ENCODE measurements at regions not wholly inside any gene's neighbourhood (a gene's known extent, or its start where the extent isn't known, plus 50 kb on each side); places are given as distances from the start of the nearest gene placed in this dataset.

GRCh38 chr9:1804128-1804865 is 210.8 kb upstream of the SMARCA2 start:
- no peaks in the 10 kb centered on the region for H3K27me3 ChIP-seq
- TF ChIP-seq, protein P1, sequence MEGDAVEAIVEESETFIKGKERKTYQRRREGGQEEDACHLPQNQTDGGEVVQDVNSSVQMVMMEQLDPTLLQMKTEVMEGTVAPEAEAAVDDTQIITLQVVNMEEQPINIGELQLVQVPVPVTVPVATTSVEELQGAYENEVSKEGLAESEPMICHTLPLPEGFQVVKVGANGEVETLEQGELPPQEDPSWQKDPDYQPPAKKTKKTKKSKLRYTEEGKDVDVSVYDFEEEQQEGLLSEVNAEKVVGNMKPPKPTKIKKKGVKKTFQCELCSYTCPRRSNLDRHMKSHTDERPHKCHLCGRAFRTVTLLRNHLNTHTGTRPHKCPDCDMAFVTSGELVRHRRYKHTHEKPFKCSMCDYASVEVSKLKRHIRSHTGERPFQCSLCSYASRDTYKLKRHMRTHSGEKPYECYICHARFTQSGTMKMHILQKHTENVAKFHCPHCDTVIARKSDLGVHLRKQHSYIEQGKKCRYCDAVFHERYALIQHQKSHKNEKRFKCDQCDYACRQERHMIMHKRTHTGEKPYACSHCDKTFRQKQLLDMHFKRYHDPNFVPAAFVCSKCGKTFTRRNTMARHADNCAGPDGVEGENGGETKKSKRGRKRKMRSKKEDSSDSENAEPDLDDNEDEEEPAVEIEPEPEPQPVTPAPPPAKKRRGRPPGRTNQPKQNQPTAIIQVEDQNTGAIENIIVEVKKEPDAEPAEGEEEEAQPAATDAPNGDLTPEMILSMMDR (IDR thresholded peaks at IDR 0.05), result no peak
- no peak for TF ChIP-seq POLR2A (IDR thresholded peaks at IDR 0.05)
- TF ChIP-seq POLR2AphosphoS5 (IDR thresholded peaks at IDR 0.05), result no peak
- no peaks in the 10 kb centered on the region for H3K9me3 ChIP-seq
- no peaks in the 10 kb centered on the region for H3K36me3 ChIP-seq
- no peak for DNase-seq (ENCODE audit: low spot score in 2 of 2)
- no peaks in the 10 kb centered on the region for H3K4me1 ChIP-seq
- no peak overlapping the region for H3K4me3 ChIP-seq
- no peak overlapping the region for H3K27ac ChIP-seq
- intact Hi-C loops (cut with DNase I; ENCODE audit: low total_unique reads), result no loop called here

DNA sequence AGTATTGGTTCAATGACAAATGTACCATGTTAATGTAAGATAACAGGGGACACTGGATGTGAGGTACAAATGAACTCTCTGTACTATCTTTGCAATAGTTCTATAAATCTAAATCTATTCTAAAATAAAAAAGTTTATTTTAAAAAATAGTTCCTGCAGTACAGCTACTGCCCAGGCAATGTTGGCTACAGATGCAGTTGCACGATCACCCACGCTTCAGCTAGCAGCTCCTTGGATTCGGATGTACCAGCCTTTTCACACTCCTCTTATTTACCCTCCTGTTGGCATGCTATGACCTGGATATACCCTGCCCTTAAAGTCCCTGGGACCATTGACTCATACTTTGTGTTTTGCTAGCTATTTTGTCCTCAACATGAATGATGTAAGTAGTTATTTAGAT is 185.4 kb upstream of the SMARCA2 start:
- intact Hi-C loops (cut with DNase I; ENCODE audit: low total_unique reads), result no loop called here
- DNase-seq (ENCODE audit: low spot score in 2 of 2), result no peak
- H3K4me3 ChIP-seq, result no peak overlapping the region
- H3K4me1 ChIP-seq, result no peaks in the 10 kb centered on the region
- no peaks in the 10 kb centered on the region for H3K9me3 ChIP-seq
- no peak overlapping the region for H3K27ac ChIP-seq
- TF ChIP-seq, protein P1 (IDR thresholded peaks at IDR 0.05), result no peak
- no peak for TF ChIP-seq POLR2AphosphoS5 (IDR thresholded peaks at IDR 0.05)
- TF ChIP-seq POLR2A (IDR thresholded peaks at IDR 0.05), result no peak
- H3K36me3 ChIP-seq, result no peaks in the 10 kb centered on the region
- peaks cover 0 to 4% of the 10 kb centered on the region in 2 donors for H3K27me3 ChIP-seq

GRCh38 chr9:1832960-1833359 is 182.2 kb upstream of the SMARCA2 start:
- Histone ChIP-seq H3K4me3 (no peak overlapping the region), H3K27ac (no peak overlapping the region), H3K4me1 (no peaks in the 10 kb centered on the region), H3K27me3 (no peaks in the 10 kb centered on the region), H3K9me3 (no peaks in the 10 kb centered on the region), H3K36me3 (no peaks in the 10 kb centered on the region)
- intact Hi-C loops (cut with DNase I; ENCODE audit: low total_unique reads), result no loop called here
- TF ChIP-seq POLR2A (IDR thresholded peaks at IDR 0.05) (no peak), POLR2AphosphoS5 (IDR thresholded peaks at IDR 0.05) (no peak)
- DNase-seq (ENCODE audit: low spot score in 2 of 2), result no peak

DNA sequence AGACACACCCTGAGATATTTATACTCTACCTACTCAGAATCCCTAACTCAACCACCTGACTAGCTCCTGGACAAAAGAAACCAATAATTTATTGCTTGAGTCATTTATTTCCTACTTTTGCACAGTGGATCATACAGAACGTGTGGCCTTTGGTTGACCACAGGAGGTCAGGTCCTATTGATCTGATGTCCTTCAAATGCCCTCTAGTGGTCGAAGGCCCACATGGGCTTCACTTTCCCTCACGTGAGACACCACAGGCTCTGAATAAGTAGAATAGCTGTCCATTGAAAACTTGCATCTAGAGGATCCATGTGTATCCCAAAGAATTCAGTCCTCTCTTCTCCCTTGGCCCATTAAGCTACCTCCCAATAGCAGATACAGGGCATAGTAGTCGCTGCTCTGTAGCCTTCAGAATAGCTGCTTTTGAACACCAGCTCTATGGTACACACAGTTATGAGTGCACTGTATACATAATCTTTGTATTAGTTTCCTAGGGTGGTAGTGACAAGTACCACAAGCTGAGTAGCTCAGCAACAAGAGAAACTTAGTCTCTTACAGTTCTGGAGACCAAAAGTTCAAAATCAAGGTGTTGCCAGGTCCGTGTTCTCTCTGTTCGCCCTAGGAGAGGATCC is 177.6 kb upstream of the SMARCA2 start:
- TF ChIP-seq POLR2AphosphoS5 (IDR thresholded peaks at IDR 0.05), result no peak
- TF ChIP-seq, protein P1 (IDR thresholded peaks at IDR 0.05), result peak in 1 of 3 donors; percentile 22
- no peaks in the 10 kb centered on the region for H3K4me1 ChIP-seq
- H3K9me3 ChIP-seq, result no peaks in the 10 kb centered on the region
- no peaks in the 10 kb centered on the region for H3K36me3 ChIP-seq
- DNase-seq (ENCODE audit: low spot score in 2 of 2), result peak in 1 of 2 donors; percentile 18
- intact Hi-C loops (cut with DNase I; ENCODE audit: low total_unique reads), result no loop called here
- H3K27me3 ChIP-seq, result no peaks in the 10 kb centered on the region
- H3K27ac ChIP-seq, result no peak overlapping the region
- H3K4me3 ChIP-seq, result no peak overlapping the region

DNA sequence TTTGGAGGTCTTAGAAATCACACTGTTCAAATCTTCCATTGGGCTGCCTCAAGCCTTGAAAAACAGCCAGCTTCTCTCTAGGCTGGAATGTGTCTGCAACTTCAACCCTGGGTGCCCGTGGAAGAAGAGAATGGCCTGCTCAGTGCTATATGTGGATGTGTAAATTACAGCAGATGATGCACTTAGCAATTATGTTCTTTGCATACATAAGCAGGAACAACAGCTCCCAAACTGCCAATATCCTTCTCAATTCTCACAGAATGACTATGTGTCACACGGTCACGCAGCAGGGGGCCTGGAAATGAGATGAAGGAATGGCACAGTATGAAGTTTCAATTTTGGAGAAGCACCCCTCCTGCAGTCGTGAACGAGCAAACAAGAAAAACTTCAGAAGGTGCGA is 175.2 kb upstream of the SMARCA2 start:
- intact Hi-C loops (cut with DNase I; ENCODE audit: low total_unique reads), result no loop called here
- Histone ChIP-seq H3K27ac (no peak overlapping the region), H3K4me3 (no peak overlapping the region), H3K36me3 (no peaks in the 10 kb centered on the region), H3K9me3 (no peaks in the 10 kb centered on the region), H3K27me3 (no peaks in the 10 kb centered on the region), H3K4me1 (no peaks in the 10 kb centered on the region)
- TF ChIP-seq POLR2A (IDR thresholded peaks at IDR 0.05) (no peak), POLR2AphosphoS5 (IDR thresholded peaks at IDR 0.05) (no peak)
- TF ChIP-seq, protein P1 (IDR thresholded peaks at IDR 0.05), result no peak
- no peak for DNase-seq (ENCODE audit: low spot score in 2 of 2)
